Upper lobe of left lung (tissue), 6 donors: ENCODE measurements at regions not wholly inside any gene's neighbourhood (a gene's known extent, or its start where the extent isn't known, plus 50 kb on each side); places are given as distances from the start of the nearest gene placed in this dataset.
"Not testable (repeated sequence)": the region's sequence is repeated elsewhere in the genome, so short reads cannot be mapped to it uniquely, and the experiment has no call there.

ENCODE experiments used
- ATAC-seq, 2 donors: fragments of 200-7000 bp; cut with Tn5 transposase; one replicate each; pipeline ENCODE4 v1.9.1; 2022; ENCODE audit warnings: mild to moderate bottlenecking in 2 of 2, moderate library complexity in 2 of 2; ENCODE audit not compliant: low FRiP score in 2 of 2
- DNase-seq, 2 donors: peaks; one replicate each; pipeline ENCODE4 v3.0.0-alpha.2; 2019 to 2020
- H3K27ac ChIP-seq, 4 donors: fragments of 200-600 bp; sonication (generic); one replicate each; pipeline ENCODE4 v1.5.1; 2016 to 2019
- H3K27me3 ChIP-seq, 4 donors: fragments of 200-600 bp; sonication (generic); one replicate each; pipeline ENCODE4 v1.5.1; 2017 to 2019
- H3K36me3 ChIP-seq, 4 donors: fragments of 200-600 bp; sonication (generic); one replicate each; pipeline ENCODE4 v1.5.1; 2016 to 2019
- H3K4me1 ChIP-seq, 4 donors: fragments of 200-600 bp; sonication (generic); one replicate each; pipeline ENCODE4 v1.5.1; 2018 to 2019
- H3K4me3 ChIP-seq, 4 donors: fragments of 200-600 bp; sonication (generic); one replicate each; pipeline ENCODE4 v1.5.1; 2017 to 2019; ENCODE audit warnings: mild to moderate bottlenecking in 2 of 4, moderate library complexity in 1 of 4
- H3K9me3 ChIP-seq, 4 donors: fragments of 200-600 bp; sonication (generic); one replicate each; pipeline ENCODE4 v1.5.1; 2018 to 2019
- CTCF ChIP-seq, 6 experiments: fragments of 450-650 bp in 4 of 6; fragments of 200-600 bp in 2 of 6; sonication (generic) in 2 of 6; IDR thresholded peaks; one replicate each; pipeline ENCODE4 v1.5.1; 2016 to 2019; ENCODE audit warnings: antibody characterized with exemption in 6 of 6
- EP300 ChIP-seq, 4 donors: sonication (generic); formaldehyde crosslinking; IDR thresholded peaks; one replicate each; pipeline ENCODE4 v1.5.1; 2017; ENCODE audit warnings: antibody characterized with exemption in 4 of 4, control low read depth in 2 of 4
- POLR2A ChIP-seq, 4 donors: fragments of 450-650 bp; IDR thresholded peaks; one replicate each; pipeline ENCODE4 v1.5.1; 2016 to 2017; ENCODE audit warnings: antibody characterized with exemption in 4 of 4, mild to moderate bottlenecking in 2 of 4
- POLR2AphosphoS5 ChIP-seq, 2 donors: sonication (generic); formaldehyde crosslinking; IDR thresholded peaks; one replicate each; pipeline ENCODE4 v1.5.1; 2017; ENCODE audit warnings: antibody characterized with exemption in 2 of 2
- WGBS, 2 donors: methylation state at CpG; one replicate each; pipeline ENCODE4 v1.1.5; 2017 to 2018; 5-methylcytosine and 5-hydroxymethylcytosine counted together
- donor health status: DM: no; HTN: no; CAD: no; lungs with moderate emphysema.
- donor health status: DM: no; HTN: yes; CAD: no; lungs with severe emphysema.

GRCh38 chr2:177000715-177001072 is 211.9 kb upstream of the HNRNPA3 start:
- Histone ChIP-seq H3K36me3 (no peaks in the 10 kb centered on the region), H3K4me1 (no peaks in the 10 kb centered on the region), H3K4me3 (no peak overlapping the region), H3K27me3 (no peaks in the 10 kb centered on the region), H3K27ac (no peak overlapping the region), H3K9me3 (no peaks in the 10 kb centered on the region)
- no peak for ATAC-seq
- 81 to 92% methylated on average over 4 of the region's 4 CpGs for WGBS, 2 donors
- TF ChIP-seq POLR2A (IDR thresholded peaks at IDR 0.05) (no peak), CTCF (IDR thresholded peaks at IDR 0.05) (no peak), EP300 (IDR thresholded peaks at IDR 0.05) (no peak), POLR2AphosphoS5 (IDR thresholded peaks at IDR 0.05) (no peak)
- no peak for DNase-seq

- Histone ChIP-seq H3K36me3 (no peaks in the 10 kb centered on the region), H3K9me3 (no peaks in the 10 kb centered on the region), H3K4me3 (no peak overlapping the region), H3K27me3 (no peaks in the 10 kb centered on the region), H3K4me1 (no peaks in the 10 kb centered on the region), H3K27ac (no peak overlapping the region)
- ATAC-seq (no peak), DNase-seq (no peak)
- TF ChIP-seq EP300 (IDR thresholded peaks at IDR 0.05) (no peak), POLR2AphosphoS5 (IDR thresholded peaks at IDR 0.05) (no peak), POLR2A (IDR thresholded peaks at IDR 0.05) (no peak), CTCF (IDR thresholded peaks at IDR 0.05) (no peak)
- 92 to 96% methylated on average over 2 of the region's 2 CpGs for WGBS, 2 donors
These were observed 211.3 kb upstream of the HNRNPA3 start for GRCh38 chr2:177001334-177001733.

DNA sequence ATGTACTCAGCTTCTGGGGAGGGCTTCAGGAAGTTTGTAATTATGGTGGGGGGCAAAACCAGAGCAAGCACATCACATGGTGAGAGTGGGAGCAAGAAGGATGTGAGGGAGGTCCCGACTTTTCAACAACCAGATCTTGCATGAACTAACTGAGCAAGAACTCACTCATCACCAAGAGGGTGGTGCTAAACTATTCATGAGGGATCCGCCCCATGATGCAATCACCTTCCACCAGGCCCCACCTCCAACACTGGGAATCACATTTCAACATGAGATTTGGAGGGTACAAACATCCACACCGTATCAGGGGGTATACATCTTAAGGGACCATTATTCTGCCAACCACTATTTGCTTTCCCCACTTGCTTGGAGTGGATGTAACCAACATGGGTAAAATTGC is 209.6 kb upstream of the HNRNPA3 start:
- no peak for ATAC-seq
- Histone ChIP-seq H3K27me3 (no peaks in the 10 kb centered on the region), H3K4me1 (no peaks in the 10 kb centered on the region), H3K9me3 (peaks cover 0 to 5% (median 0%) of the 10 kb centered on the region in 4 donors), H3K4me3 (no peak overlapping the region), H3K36me3 (no peaks in the 10 kb centered on the region), H3K27ac (no peak overlapping the region)
- no peak for DNase-seq
- 73 to 78% methylated on average over 3 of the region's 3 CpGs for WGBS, 2 donors
- TF ChIP-seq EP300 (IDR thresholded peaks at IDR 0.05), result no peak
- TF ChIP-seq POLR2A (IDR thresholded peaks at IDR 0.05), result no peak
- TF ChIP-seq POLR2AphosphoS5 (IDR thresholded peaks at IDR 0.05), result no peak

GRCh38 chr2:177007726-177008125 is 204.9 kb upstream of the HNRNPA3 start:
- H3K4me3 ChIP-seq, H3K36me3 ChIP-seq, H3K27me3 ChIP-seq, H3K27ac ChIP-seq, H3K9me3 ChIP-seq, ATAC-seq, H3K4me1 ChIP-seq: not testable (repeated sequence)
- 95 to 97% methylated on average over 9 to 23 of the region's 28 CpGs for WGBS, 2 donors
- DNase-seq, result peak in 1 of 2 donors; percentile 75

DNA sequence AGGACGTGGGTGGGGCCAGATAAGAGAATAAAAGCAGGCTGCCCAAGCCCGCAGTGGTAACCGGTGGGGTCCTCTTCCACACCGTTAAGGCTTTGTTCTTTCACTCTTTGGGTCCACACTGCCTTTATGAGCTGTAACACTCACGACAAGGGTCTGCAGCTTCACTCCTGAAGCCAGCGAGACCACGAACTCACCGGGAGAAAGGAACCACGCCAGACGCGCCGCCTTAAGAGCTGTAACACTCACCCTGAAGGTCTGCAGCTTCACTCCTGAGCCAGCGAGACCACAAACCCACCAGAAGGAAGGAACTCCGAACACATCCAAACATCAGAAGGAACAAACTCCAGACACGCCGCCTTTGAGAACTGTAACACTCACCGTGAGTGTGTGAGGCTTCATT is 203.9 kb upstream of the HNRNPA3 start:
- H3K27me3 ChIP-seq, ATAC-seq, H3K36me3 ChIP-seq, H3K4me1 ChIP-seq, H3K9me3 ChIP-seq, H3K27ac ChIP-seq, DNase-seq, H3K4me3 ChIP-seq: not testable (repeated sequence)
- 73 to 86% methylated on average over 16 to 17 of the region's 17 CpGs for WGBS, 2 donors

DNA sequence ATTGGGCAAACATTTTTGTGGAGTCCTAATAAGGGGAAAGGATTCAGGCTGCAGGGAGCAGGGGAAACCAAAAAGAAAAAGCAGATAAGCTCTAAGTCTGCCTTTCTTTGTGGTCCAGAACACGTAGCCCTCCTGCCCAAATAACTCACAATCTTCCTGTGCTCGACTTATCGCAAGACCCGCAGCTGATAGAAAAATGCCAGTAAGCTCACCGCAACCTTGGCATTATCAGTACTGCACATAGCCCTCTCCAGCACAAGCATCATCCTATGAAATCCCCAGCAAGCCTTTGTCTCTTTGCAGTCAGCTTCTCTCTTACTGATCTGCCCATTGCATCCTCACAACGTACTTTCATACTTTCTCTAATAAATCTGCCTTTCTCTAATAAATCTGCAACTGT is 202.4 kb upstream of the HNRNPA3 start:
- no peaks in the 10 kb centered on the region for H3K27me3 ChIP-seq

More for the DNA sequence above, 202.4 kb upstream of the HNRNPA3 start:
- no peaks in the 10 kb centered on the region for H3K36me3 ChIP-seq
- no peaks in the 10 kb centered on the region for H3K4me1 ChIP-seq
- H3K4me3 ChIP-seq, result no peak overlapping the region
- DNase-seq, result no peak
- no peak overlapping the region for H3K27ac ChIP-seq
- WGBS, 2 donors, result 76 to 81% methylated on average over 6 of the region's 6 CpGs
- ATAC-seq, result no peak
- H3K9me3 ChIP-seq, result peaks cover 0 to 5% (median 0%) of the 10 kb centered on the region in 4 donors
- TF ChIP-seq POLR2AphosphoS5 (IDR thresholded peaks at IDR 0.05) (no peak), EP300 (IDR thresholded peaks at IDR 0.05) (no peak), CTCF (IDR thresholded peaks at IDR 0.05) (no peak), POLR2A (IDR thresholded peaks at IDR 0.05) (no peak)
